ENCODE measurements at regions not wholly inside any gene's neighbourhood (a gene's known extent, or its start where the extent isn't known, plus 50 kb on each side); places are given as distances from the start of the nearest gene placed in this dataset.
"Not testable (repeated sequence)": the region's sequence is repeated elsewhere in the genome, so short reads cannot be mapped to it uniquely, and the experiment has no call there.

DNA sequence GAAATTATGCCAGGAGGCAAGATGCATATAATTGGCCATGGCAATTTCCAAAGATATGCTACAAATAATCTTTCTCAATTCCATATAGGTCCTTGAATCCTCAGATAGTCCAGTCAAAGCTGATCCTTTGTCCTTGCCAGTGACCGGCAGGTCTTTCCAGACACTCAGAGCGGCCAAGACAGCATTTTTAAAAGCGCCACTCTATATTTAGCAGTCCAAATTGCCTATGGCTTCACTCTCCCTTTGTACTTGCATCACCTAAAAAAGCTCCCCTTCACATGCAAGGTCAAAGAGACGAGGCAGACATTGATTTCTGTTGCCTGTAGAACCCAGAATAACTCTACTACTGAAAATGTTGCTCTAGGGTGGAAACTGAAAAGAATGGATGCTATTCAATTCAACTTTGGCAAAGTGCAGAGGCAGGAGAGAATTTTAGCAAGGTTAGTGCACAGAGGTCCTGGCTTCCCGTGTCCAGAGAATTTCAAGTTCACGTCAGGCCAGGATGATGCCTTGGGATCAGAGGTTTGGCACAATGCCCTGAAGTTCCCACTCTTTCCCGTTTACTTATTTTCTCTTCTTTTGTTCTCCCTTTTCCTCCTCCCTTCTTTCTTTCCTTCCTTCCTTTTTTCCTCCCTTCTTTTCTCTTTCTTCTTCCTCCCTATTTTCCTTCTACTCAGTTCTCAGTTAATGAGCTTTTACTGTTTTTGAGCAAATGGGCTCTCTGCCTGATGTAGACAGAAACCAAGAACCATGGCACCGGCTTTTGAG is 108.5 kb downstream of the KCNK1 start:
- ATAC-seq = peak; percentile 51
- no peak for DNase-seq (ENCODE audit: missing footprints)
- intact Hi-C loops (cut with DNase I) = loop anchor here (1.0 to 2.0 kb wide), 2 partner anchors 28 to 57 kb away; no protein-coding TSS in a partner anchor

DNA sequence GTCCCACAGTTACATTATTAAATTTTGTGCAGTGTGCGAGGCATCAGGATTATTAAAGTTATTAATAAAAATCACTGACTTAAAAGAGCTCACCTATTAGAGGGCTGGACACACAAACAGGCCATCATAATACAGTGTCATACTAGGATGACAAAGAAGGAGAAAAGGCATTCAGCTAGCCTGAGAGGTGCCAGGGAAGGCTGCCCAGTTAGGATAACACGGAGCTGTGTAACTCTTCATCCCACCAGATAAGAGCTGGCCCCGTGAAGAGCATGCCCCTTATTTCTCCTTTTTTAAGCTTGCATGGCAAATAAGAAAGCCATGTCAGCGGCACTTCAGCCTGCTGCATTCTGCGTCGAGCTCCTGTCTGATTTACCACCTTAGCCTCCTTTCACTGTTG is 109.5 kb downstream of the KCNK1 start:
- DNase-seq (ENCODE audit: missing footprints) = no peak

DNA sequence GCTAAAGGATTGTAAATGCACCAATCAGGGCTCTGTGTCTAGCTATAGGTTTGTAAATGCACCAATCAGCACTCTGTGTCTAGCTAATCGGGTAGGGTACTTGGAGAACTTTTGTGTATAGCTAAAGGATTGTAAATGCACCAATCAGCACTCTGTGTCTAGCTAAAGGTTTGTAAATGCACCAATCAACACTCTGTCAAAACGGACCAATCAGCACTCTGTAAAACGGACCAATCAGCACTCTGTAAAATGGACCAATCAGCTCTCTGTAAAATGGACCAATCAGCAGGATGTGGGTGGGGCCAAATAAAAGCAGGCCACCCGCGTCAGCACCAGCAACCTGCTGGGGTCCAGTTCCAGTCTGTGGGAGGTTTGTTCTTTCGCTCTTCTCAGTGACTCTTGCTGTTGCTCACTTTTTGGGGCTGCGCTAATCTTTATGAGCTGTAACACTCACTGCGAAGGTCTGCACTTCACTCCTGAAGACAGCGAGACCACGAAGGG is 110.3 kb downstream of the KCNK1 start:
- DNase-seq (ENCODE audit: missing footprints); ATAC-seq; intact Hi-C loops (cut with DNase I): not testable (repeated sequence)

More for the DNA sequence above, 109.5 kb downstream of the KCNK1 start:
- intact Hi-C loops (cut with DNase I) = loop anchor here (2.0 kb wide), 1 partner anchor 29 kb away; no protein-coding TSS in a partner anchor
- peak; percentile 85 for ATAC-seq

DNA sequence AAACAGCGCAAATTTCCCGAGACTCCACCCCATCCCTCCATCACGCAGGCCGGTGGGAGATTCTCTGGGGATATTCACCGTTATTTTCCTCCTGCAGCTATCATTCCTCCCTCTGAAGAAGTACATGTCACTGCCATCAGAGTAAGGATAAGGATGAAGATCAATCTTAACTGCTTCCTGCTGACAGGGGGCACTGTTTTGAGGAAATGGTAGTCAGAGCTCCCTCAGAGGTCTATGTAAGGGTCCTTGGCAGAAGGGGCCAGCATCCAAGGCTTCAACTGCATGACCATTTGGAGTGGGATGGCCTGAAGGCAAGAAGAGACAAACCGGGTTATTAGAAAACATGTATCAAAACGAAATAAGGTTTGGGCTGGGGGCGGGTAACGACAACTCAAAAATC is 111.5 kb downstream of the KCNK1 start:
- intact Hi-C loops (cut with DNase I) = no loop called here
- no peak for DNase-seq (ENCODE audit: missing footprints)
- no peak for ATAC-seq

DNA sequence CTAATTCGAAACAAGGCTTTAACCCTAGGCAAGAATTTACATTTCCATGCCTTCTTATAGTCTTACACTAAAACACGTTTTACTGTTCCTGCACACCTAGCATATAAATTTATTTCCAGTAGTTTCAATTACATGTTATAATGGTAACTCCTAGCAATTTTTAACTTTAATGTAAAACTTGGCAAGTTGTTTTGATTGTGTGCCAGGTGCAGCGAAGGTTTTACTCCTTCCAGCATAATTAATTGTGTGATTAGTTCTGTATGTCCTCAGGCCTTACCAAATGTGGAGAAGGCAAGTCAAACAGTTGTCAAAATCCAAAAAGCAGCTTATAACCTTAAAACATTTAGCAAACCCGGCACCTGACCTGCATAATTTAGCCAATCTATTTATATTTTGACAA is 114.8 kb downstream of the KCNK1 start:
- no peak for DNase-seq (ENCODE audit: missing footprints)
- ATAC-seq = no peak
- intact Hi-C loops (cut with DNase I) = no loop called here

DNA sequence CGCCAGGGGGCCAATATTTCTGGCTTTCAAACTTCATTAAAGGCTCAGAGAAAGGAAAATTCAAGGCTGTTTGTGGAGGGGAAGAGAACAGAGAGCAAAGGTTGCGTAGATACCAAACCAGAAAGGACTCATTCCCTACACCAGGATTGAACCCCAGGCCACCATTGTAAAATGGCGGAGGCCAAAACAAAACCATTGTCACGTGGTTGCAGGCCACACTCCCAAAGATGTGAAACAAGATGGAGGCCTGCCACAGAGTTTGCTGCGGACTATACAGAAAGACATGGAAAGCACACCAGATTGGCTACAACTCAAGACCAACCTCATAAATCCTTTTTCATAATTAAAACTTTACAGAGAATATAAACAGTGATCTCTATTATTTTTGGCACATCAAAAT is 116.5 kb downstream of the KCNK1 start:
- no peak for DNase-seq (ENCODE audit: missing footprints)
- ATAC-seq = no peak
- intact Hi-C loops (cut with DNase I) = no loop called here

DNA sequence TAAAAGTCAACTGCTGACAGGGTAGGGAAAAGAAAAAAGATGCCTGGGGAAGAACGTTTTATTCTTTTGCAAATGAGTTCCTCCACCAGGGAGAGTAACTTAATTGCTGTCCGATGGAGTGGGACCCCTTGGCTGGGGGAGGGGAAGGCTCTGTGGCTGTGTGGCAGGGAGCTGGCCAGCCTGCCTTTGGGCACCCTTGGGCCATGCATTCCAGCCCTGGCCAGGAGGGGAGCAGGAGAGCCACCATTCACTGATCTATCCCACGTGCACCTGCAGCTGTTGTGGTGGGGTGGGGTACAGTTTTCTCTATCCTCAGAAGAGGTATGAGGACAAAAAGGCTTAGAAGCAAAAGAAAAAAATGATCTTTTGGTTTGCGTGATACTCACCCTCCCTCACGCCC is 116.9 kb downstream of the KCNK1 start:
- intact Hi-C loops (cut with DNase I) = no loop called here
- peak; percentile 40 for ATAC-seq
- DNase-seq (ENCODE audit: missing footprints) = no peak

DNA sequence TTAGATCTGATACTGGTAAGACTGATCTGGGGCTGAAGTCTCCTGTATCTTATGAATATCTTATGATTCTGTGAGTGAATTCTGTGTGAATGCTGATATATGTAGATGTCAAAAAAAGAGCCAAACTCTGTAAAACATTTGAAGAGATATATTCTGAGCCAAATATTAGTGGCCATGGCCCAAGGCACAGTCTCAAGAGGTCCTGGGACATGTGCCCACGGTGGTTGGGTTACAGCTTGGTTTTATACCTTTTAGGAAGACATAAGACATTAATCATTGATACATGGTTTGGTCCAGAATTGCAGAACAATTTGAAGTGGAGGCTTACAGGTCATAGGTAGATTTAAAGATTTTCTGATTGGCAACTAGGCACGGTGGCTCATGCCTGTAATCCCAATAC is 118.3 kb downstream of the KCNK1 start:
- peak; percentile 56 for ATAC-seq
- intact Hi-C loops (cut with DNase I) = no loop called here
- no peak for DNase-seq (ENCODE audit: missing footprints)

DNA sequence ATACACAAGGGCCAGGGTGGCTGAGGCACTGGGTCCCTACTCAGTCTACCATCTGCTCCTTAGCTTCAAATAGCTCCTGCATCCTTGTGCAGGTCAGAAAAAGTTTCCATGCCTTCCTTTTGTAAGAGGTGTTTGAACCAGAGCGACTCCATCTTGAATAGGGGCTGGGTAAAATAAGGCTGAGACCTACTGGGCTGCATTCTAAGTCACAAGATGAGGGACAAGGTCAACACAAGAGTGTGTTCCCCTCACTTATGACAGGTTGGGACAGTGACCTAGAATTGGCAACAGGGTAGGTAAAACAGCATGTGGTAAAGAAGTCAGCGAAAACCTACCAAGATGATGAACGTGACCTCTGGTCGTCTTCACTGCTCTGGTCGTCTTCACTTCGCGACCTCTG is 120.5 kb downstream of the KCNK1 start:
- no peak for DNase-seq (ENCODE audit: missing footprints)
- intact Hi-C loops (cut with DNase I) = no loop called here
- ATAC-seq = no peak

DNA sequence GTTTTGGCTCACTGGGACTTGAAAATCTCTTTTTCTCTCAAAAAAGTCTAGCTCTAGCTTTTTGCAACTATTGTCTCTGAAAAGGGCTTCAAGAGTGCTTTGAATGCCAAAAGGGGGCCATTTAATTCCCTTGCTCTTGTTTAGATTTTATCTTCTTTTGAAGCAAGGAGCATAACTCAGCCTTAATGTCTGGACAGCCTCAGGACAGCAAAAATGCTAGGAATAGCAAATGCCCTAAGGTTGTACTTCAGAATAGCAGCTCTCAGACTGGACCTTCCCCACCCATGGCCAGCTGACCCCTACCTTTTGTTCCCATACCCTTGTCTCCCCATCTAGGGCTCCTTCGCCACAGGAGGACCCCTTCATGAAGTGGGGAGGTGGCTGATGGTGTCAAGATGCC is 121.4 kb downstream of the KCNK1 start:
- ATAC-seq (no peak), DNase-seq (ENCODE audit: missing footprints) (no peak)
- intact Hi-C loops (cut with DNase I) = no loop called here

DNA sequence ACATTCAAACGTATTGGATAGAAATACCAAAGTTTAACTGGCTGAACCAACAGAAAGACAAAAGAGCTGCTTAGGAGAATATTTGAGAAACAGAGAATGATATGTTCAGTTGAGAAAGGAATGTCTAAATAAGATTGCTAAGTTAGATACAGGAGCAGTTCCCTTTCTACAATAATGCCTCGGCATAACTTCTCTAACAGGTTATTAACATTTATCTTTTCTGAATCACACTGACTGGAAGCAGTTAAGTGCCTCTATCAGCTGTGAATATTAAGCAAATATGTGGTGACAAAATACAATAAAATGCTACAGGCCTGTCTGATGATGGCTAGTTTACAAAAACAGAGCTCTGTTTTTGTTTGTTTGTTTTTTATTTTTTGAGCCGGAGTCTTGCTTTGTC is 121.9 kb downstream of the KCNK1 start:
- intact Hi-C loops (cut with DNase I) = no loop called here
- no peak for DNase-seq (ENCODE audit: missing footprints)
- ATAC-seq = no peak

DNA sequence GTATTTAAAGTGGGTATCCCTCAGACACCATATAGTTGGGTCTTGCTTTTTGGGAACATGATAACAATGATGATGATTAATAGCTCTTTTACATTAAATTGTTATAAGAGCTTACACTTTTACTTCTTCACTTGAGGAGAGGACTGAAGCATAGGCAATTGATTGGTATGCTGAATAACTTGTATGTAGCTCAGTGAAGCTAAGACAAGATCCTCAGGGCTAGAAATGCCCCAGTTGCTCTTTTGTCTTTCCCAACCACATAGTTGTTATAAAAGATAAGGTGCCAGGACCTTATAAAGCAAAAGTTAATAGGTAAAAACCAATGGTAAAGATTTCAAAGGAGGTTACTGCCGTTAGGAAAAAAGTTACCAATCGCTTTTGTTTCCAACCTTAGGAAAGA is 123.4 kb downstream of the KCNK1 start:
- ATAC-seq = no peak
- intact Hi-C loops (cut with DNase I) = no loop called here
- DNase-seq (ENCODE audit: missing footprints) = no peak

DNA sequence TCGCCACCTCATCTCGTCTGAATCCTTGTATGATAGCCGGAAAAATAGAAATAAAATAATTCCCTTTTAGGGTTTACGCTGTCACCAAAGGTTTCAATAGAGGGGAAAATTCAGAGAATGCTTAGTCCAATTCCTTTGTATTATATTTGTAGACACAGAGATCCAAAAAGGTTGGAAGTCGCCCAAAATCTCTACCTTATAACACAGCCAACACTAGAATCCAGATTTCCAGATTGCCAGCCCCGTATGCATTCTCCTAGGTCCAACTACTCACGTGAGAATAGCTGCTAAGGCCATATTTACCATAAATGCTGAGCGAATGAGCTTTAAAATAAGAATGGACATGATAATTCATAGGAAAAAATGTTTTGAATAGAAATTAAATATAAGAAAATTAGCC is 124.5 kb downstream of the KCNK1 start:
- DNase-seq (ENCODE audit: missing footprints) (no peak), ATAC-seq (no peak)
- intact Hi-C loops (cut with DNase I) = no loop called here

DNA sequence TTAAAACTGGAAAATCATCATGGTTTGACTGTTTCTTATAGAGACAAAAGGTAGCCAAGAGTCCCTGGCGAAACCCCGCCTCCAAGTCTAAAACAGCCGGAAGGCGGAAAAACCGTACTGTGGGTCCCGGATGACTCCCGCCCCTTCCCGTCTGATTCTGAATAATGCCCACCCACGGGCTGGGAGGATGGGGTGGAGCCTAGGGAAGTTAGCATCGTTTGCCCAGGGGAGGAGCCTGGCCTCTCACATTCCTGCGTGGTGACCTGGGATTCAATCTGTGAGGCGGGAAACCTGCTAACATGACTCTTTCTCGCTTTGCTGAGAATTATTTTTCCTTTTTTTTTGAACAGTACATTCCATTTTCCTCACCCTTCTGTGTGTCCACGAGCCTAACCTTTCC is 124.9 kb downstream of the KCNK1 start:
- no peak for DNase-seq (ENCODE audit: missing footprints)
- ATAC-seq = no peak
- intact Hi-C loops (cut with DNase I) = no loop called here

DNA sequence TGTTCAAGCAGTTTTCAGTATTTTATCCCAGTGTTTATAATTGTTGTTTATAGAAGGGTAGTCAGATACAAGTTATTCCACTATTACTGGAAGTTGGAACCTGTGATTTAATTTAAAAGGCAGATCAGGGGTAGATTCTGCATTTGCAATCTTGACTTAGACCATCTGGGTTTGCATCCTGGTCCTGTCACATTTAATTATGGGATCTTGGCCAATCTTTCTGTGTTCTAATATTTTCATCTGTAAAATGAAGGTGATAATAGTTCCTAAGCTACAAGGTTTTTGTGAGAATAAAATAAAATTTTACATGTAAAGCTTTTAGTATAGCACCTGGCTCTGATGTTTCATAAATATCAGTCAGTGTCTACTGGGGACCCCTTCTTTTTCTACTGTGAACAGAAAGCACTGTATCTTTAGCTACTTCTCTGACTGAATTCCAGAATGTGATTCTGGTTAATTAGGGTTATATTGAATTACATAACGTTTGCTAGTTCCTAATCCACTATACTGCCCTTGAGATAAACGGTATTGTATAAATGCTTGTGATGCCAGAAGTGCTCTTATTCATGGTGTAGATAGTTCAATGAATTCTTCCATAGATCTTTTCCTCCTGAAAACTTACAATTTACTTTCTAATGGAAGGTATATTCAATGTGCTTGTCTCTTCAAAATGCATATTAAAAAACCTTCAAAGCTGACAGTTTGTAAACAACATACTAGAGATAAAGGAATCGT is 131.0 kb downstream of the KCNK1 start:
- DNase-seq (ENCODE audit: missing footprints) (no peak), ATAC-seq (no peak)
- intact Hi-C loops (cut with DNase I) = no loop called here

DNA sequence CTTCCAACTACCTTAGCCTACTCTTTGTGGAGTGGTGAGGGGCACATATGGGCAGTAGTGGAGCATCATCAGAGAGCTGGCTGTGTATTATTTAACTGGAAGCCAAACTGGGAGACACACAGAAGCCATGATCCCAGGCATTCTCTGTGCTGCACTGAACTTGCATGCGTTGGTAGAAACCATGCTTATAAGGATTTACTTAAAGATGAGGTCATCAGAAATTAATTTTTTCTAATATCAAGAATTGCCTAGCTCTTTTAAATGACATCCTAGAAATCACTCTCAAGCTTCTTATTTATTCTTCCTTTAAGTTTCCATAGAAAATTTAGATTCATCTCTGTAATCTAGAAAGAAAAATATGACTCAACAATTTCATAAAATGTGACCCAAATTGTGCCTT is 136.2 kb downstream of the KCNK1 start:
- intact Hi-C loops (cut with DNase I) = no loop called here
- ATAC-seq (no peak), DNase-seq (ENCODE audit: missing footprints) (no peak)

DNA sequence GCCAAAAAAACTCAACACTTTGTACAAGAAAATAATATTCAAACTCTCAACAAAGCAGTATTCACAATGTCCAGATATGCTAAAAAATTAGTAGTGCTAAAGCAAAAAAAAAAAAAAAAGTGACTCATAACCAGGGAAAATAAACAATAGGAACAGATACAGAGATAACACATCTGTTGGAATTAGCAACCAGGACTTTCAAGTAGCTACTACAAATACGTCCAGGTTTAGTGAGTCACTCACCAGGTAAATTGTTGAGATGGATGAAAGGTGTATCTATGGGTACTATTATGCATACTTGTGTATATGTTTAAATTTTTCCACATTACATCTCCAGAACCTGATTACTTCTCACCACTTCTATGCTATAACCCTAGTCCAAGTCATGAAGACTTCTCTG is 144.8 kb upstream of the SLC35F3 start:
- intact Hi-C loops (cut with DNase I) = no loop called here
- DNase-seq (ENCODE audit: missing footprints) = no peak
- ATAC-seq = no peak

DNA sequence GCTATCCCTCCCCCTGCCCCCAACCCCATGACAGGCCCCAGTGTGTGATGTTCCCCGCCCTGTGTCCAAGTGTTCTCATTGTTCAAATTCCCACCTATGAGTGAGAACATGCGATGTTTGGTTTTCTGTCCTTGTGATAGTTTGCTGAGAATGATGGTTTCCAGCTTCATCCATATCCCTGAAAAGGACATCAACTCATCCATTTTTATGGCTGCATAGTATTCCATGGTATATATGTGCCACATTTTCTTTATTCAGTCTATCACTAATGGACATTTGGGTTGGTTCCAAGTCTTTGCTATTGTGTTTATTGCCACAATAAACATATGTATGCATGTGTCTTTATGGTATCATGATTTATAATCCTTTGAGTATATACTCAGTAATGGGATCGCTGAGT is 140.2 kb upstream of the SLC35F3 start:
- DNase-seq (ENCODE audit: missing footprints); ATAC-seq; intact Hi-C loops (cut with DNase I): not testable (repeated sequence)

DNA sequence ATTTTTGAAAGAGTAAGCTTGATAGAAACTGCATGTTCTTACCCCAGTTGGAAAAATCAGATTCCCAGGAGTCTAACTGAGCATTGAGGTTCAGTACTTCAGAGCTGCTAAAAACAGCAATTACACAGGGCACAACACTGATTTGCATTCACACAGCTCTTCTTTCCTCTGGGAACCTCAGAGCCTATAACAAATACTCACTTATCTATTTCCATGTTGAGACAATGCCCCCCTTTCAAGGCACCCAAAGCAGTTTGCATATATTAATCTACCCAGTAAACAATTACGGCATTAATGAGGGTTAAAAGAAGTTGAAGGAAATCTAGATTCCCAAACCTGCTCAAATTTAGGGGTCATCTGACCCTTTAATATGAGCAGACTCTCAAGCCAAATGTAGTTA is 126.9 kb upstream of the SLC35F3 start:
- DNase-seq (ENCODE audit: missing footprints) = no peak
- intact Hi-C loops (cut with DNase I) = no loop called here
- no peak for ATAC-seq

DNA sequence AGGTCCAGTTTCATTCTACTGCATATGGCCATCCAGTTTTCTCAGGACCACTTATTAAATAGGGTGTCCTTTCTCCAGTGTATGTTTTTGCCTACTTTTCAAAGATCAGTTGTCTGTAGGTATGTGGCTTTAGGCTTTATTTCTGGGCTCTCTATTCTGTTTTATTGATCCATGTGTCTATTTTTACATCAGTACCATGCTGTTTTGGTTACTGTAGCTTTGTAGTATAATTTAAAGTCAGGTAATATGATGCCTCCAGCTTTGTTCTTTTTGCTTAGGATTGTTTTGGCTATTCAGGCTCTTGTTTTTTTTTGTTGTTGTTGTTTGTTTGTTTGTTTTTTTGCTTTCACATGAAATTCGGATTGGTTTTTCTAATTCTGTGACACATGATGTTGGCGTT is 124.4 kb upstream of the SLC35F3 start:
- no peak for DNase-seq (ENCODE audit: missing footprints)
- intact Hi-C loops (cut with DNase I) = no loop called here
- no peak for ATAC-seq
